HepG2 (cell line): ENCODE measurements at regions not wholly inside any gene's neighbourhood (a gene's known extent, or its start where the extent isn't known, plus 50 kb on each side); places are given as distances from the start of the nearest gene placed in this dataset.

Experiments used
- AGO1 ChIP-seq: fragments of 200-400 bp; formaldehyde crosslinking; IDR thresholded peaks from 2 replicates; pipeline ENCODE4 v1.6.1; 2017; ENCODE audit warnings: mild to moderate bottlenecking, low read depth, low read length, moderate library complexity; ENCODE audit not compliant: poor library complexity, severe bottlenecking
- FOXM1 ChIP-seq: sonication (generic); formaldehyde crosslinking; IDR thresholded peaks from 2 replicates; pipeline ENCODE4 v1.5.0; 2020; ENCODE audit warnings: missing genetic modification reagents
- HMGXB3 ChIP-seq: sonication (generic); formaldehyde crosslinking; IDR thresholded peaks from 2 replicates; pipeline ENCODE4 v1.4.0; 2020; ENCODE audit warnings: missing genetic modification reagents, borderline replicate concordance
- KDM4B ChIP-seq: sonication (generic); formaldehyde crosslinking; IDR thresholded peaks from 2 replicates; pipeline ENCODE4 v1.4.0; 2020; ENCODE audit warnings: missing genetic modification reagents
- KLF11 ChIP-seq: IDR thresholded peaks from 2 replicates; pipeline ENCODE4 v1.6.1; 2016; ENCODE audit warnings: missing compliant biosample characterization
- MED13 ChIP-seq: sonication (generic); formaldehyde crosslinking; IDR thresholded peaks from 2 replicates; pipeline ENCODE4 v1.5.0; 2020; ENCODE audit warnings: missing genetic modification reagents
- MTF1 ChIP-seq: sonication (generic); formaldehyde crosslinking; IDR thresholded peaks from 2 replicates; pipeline ENCODE4 v1.5.0; 2020; ENCODE audit warnings: missing genetic modification reagents
- MYC ChIP-seq: sonication (generic); formaldehyde crosslinking; IDR thresholded peaks from 2 replicates; pipeline ENCODE4 v1.9.0; 2021; ENCODE audit warnings: missing genetic modification reagents, borderline replicate concordance
- NR2C2 ChIP-seq: sonication (generic); formaldehyde crosslinking; IDR thresholded peaks from 2 replicates; pipeline ENCODE4 v1.4.0; 2020; ENCODE audit warnings: missing genetic modification reagents, mild to moderate bottlenecking, moderate library complexity, borderline replicate concordance
- PAWR ChIP-seq: sonication (generic); formaldehyde crosslinking; IDR thresholded peaks from 2 replicates; pipeline ENCODE4 v1.4.0; 2020; ENCODE audit warnings: missing genetic modification reagents, mild to moderate bottlenecking, borderline replicate concordance
- PHB2 ChIP-seq: fragments of 450-650 bp; IDR thresholded peaks from 2 replicates; pipeline ENCODE4 v1.6.1; 2018; ENCODE audit not compliant: partially characterized antibody
- POLR2G ChIP-seq: fragments of 200-400 bp; formaldehyde crosslinking; IDR thresholded peaks from 2 replicates; pipeline ENCODE4 v1.6.1; 2018; ENCODE audit warnings: mild to moderate bottlenecking, low read depth, low read length, moderate library complexity
- REXO4 ChIP-seq: sonication (generic); formaldehyde crosslinking; IDR thresholded peaks from 2 replicates; pipeline ENCODE4 v1.8.0; 2022; ENCODE audit warnings: missing genetic modification reagents, mild to moderate bottlenecking, borderline replicate concordance
- TERF1 ChIP-seq: sonication (generic); formaldehyde crosslinking; IDR thresholded peaks from 2 replicates; pipeline ENCODE4 v1.8.0; 2022; ENCODE audit warnings: mild to moderate bottlenecking, missing genetic modification reagents, moderate library complexity
- ZNF18 ChIP-seq: sonication (generic); formaldehyde crosslinking; IDR thresholded peaks from 2 replicates; pipeline ENCODE4 v1.8.0; 2022; ENCODE audit warnings: mild to moderate bottlenecking, missing genetic modification reagents; ENCODE audit not compliant: insufficient replicate concordance
- ZNF646 ChIP-seq: sonication (generic); formaldehyde crosslinking; IDR thresholded peaks from 2 replicates; pipeline ENCODE4 v1.9.0; 2021; ENCODE audit warnings: mild to moderate bottlenecking, missing genetic modification reagents
- ZNF746 ChIP-seq: sonication (generic); formaldehyde crosslinking; IDR thresholded peaks from 2 replicates; pipeline ENCODE4 v1.8.0; 2022; ENCODE audit warnings: mild to moderate bottlenecking, missing genetic modification reagents

- TF ChIP-seq MYC (CRISPR knock-in tag): no peak
- peak; percentile 88; the same call in 1 of the 2 replicates for TF ChIP-seq MED13
- TF ChIP-seq HMGXB3: no peak
- no peak for TF ChIP-seq AGO1
- no peak for TF ChIP-seq MTF1 (CRISPR knock-in tag)
- no peak for TF ChIP-seq PHB2
- no peak for TF ChIP-seq PAWR (CRISPR knock-in tag)
- TF ChIP-seq TERF1 (CRISPR knock-in tag): no peak
- TF ChIP-seq ZNF746 (CRISPR knock-in tag): no peak
- no peak for TF ChIP-seq NR2C2 (CRISPR knock-in tag)
- 0 out of 2 replicates have a peak, but pooled peaks have one; percentile 60 for TF ChIP-seq KDM4B (CRISPR knock-in tag)
- no peak for TF ChIP-seq ZNF646 (CRISPR knock-in tag)
- TF ChIP-seq KLF11: peak; percentile 55; the same call in 1 of the 2 replicates
- peak; percentile 61 for TF ChIP-seq POLR2G
- no peak for TF ChIP-seq ZNF18 (CRISPR knock-in tag)
- no peak for TF ChIP-seq REXO4
- TF ChIP-seq FOXM1 (CRISPR knock-in tag): no peak
Observed at GRCh38 chr4:87911252-87911774, 64.2 kb upstream of the SPP1 start (continued).
